ENCODE measurements at regions not wholly inside any gene's neighbourhood (a gene's known extent, or its start where the extent isn't known, plus 50 kb on each side); places are given as distances from the start of the nearest gene placed in this dataset.
"Not testable (repeated sequence)": the region's sequence is repeated elsewhere in the genome, so short reads cannot be mapped to it uniquely, and the experiment has no call there.

DNA sequence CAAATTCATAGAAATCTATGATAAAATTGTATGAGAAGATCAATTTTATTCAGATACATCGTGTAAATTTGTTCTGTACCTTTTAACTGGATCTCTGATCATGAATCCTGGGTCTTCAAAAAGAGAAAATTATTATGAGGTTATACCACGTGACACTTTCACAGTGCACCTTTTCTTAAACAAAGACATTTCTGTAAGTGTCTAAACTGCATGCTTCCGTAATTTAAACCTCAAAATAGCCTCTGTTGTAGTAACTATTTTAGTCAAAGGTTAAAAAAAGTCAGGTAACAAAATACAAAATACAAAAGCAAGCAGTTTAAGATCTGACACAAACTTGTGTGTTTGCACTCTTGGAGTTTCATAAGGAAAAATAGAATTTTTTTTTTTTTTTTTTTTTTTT is 171.3 kb downstream of the SPIN4 start:
- H2AK5ac ChIP-seq (ENCODE audit: low read depth, low read length); in situ Hi-C loops (cut with MboI; ENCODE audit: low sequenced_read_pairs); H2BK20ac ChIP-seq (ENCODE audit: low read depth, low read length); H3K36me3 ChIP-seq (ENCODE audit: control insufficient read depth, insufficient read depth, low read length); H3K4ac ChIP-seq (ENCODE audit: low read depth, low read length); H2BK15ac ChIP-seq (ENCODE audit: low read depth, low read length); H3K14ac ChIP-seq (replicated peaks; ENCODE audit: low read depth, low read length); H3K23ac ChIP-seq (ENCODE audit: low read depth, low read length); H3K79me1 ChIP-seq (ENCODE audit: low read depth in 1 of 2, low read length in 2 of 2); H3K9ac ChIP-seq (ENCODE audit: low read depth, low read length); H3K56ac ChIP-seq (ENCODE audit: extremely low read depth, insufficient read depth, low read length); H4K20me1 ChIP-seq (ENCODE audit: insufficient read depth, low read length); H3K4me2 ChIP-seq (ENCODE audit: low read depth, low read length); H3K18ac ChIP-seq (ENCODE audit: low read depth, low read length); H3K9me3 ChIP-seq (ENCODE audit: control insufficient read depth, insufficient read depth, low read length); H3K9me1 ChIP-seq (ENCODE audit: insufficient read depth, low read length); DNase-seq; H2BK5ac ChIP-seq (ENCODE audit: low read depth, low read length, poor library complexity, severe bottlenecking); H4K8ac ChIP-seq (ENCODE audit: low read depth in 2 of 2, low read length in 2 of 2); dilution Hi-C loops (cut with HindIII; ENCODE audit: low sequenced_read_pairs, unreplicated experiment); H2BK120ac ChIP-seq (ENCODE audit: low read depth, low read length); BruUV-seq (replicated peaks); H2AFZ ChIP-seq (replicated peaks; ENCODE audit: low read length, poor library complexity); ATAC-seq (ENCODE audit: low read depth); H3K27me3 ChIP-seq (ENCODE audit: control insufficient read depth, insufficient read depth, low read length); H3K4me1 ChIP-seq (ENCODE audit: control insufficient read depth, insufficient read depth, low read length); H4K91ac ChIP-seq (ENCODE audit: insufficient read depth, low read depth, low read length); H3K27ac ChIP-seq (ENCODE audit: insufficient read depth, low read length); CTCF ChIA-PET; POLR2A ChIA-PET (ENCODE audit: unreplicated experiment); H2AK9ac ChIP-seq (replicated peaks; ENCODE audit: low read depth, low read length, poor library complexity); H3K4me3 ChIP-seq (ENCODE audit: insufficient read depth, low read depth, low read length); H4K5ac ChIP-seq (ENCODE audit: low read depth, low read length); intact Hi-C loops (cut with micrococcal nuclease): not testable (repeated sequence)
- no CpG with 5 or more reads among the region's 3 CpGs for WGBS, 2 experiments (ENCODE audit: extremely low coverage in 2 of 2, insufficient read length in 1 of 2)

DNA sequence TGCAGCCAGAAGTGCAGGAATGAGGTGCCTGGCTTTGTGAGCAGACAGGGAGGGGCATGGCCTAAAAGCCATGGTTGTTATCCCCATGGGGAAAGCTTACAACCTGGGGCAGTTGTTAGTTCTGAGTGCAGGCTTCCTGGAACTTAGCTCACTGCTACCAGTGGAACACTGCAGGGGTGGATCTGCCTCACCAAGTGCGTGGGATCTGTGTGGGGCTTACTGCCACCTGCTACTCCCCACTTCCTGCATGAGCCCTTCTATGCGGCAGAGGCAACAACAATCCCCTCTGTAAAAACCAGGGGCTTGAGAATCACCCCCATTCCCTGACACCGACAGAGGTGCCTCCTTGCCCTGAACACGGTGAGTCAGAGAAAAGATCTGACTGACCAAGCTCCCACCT is 174.6 kb downstream of the SPIN4 start:
- H3K56ac ChIP-seq (ENCODE audit: extremely low read depth, insufficient read depth, low read length); intact Hi-C loops (cut with micrococcal nuclease); H3K9me3 ChIP-seq (ENCODE audit: control insufficient read depth, insufficient read depth, low read length); H3K27me3 ChIP-seq (ENCODE audit: control insufficient read depth, insufficient read depth, low read length); DNase-seq; H2BK20ac ChIP-seq (ENCODE audit: low read depth, low read length); H3K4me2 ChIP-seq (ENCODE audit: low read depth, low read length); H4K91ac ChIP-seq (ENCODE audit: insufficient read depth, low read depth, low read length); POLR2A ChIA-PET (ENCODE audit: unreplicated experiment); CTCF ChIA-PET; ATAC-seq (ENCODE audit: low read depth); H2AK9ac ChIP-seq (replicated peaks; ENCODE audit: low read depth, low read length, poor library complexity); H2AK5ac ChIP-seq (ENCODE audit: low read depth, low read length); BruUV-seq (replicated peaks); H3K4me3 ChIP-seq (ENCODE audit: insufficient read depth, low read depth, low read length); H2BK15ac ChIP-seq (ENCODE audit: low read depth, low read length); H3K23ac ChIP-seq (ENCODE audit: low read depth, low read length); H3K14ac ChIP-seq (replicated peaks; ENCODE audit: low read depth, low read length); H3K18ac ChIP-seq (ENCODE audit: low read depth, low read length); H4K8ac ChIP-seq (ENCODE audit: low read depth in 2 of 2, low read length in 2 of 2); H3K79me1 ChIP-seq (ENCODE audit: low read depth in 1 of 2, low read length in 2 of 2); H4K5ac ChIP-seq (ENCODE audit: low read depth, low read length); H2AFZ ChIP-seq (replicated peaks; ENCODE audit: low read length, poor library complexity); H4K20me1 ChIP-seq (ENCODE audit: insufficient read depth, low read length); H3K27ac ChIP-seq (ENCODE audit: insufficient read depth, low read length); H2BK5ac ChIP-seq (ENCODE audit: low read depth, low read length, poor library complexity, severe bottlenecking); in situ Hi-C loops (cut with MboI; ENCODE audit: low sequenced_read_pairs); H3K9ac ChIP-seq (ENCODE audit: low read depth, low read length); dilution Hi-C loops (cut with HindIII; ENCODE audit: low sequenced_read_pairs, unreplicated experiment); H3K4me1 ChIP-seq (ENCODE audit: control insufficient read depth, insufficient read depth, low read length); H3K9me1 ChIP-seq (ENCODE audit: insufficient read depth, low read length); H3K4ac ChIP-seq (ENCODE audit: low read depth, low read length); H3K36me3 ChIP-seq (ENCODE audit: control insufficient read depth, insufficient read depth, low read length); H2BK120ac ChIP-seq (ENCODE audit: low read depth, low read length): not testable (repeated sequence)
- WGBS, 2 experiments (ENCODE audit: extremely low coverage in 2 of 2, insufficient read length in 1 of 2), result no CpG with 5 or more reads among the region's 4 CpGs
